GM18508 (cell line): ENCODE measurements at regions not wholly inside any gene's neighbourhood (a gene's known extent, or its start where the extent isn't known, plus 50 kb on each side); places are given as distances from the start of the nearest gene placed in this dataset.

Experiments used
- ATAC-seq: cut with Tn5 transposase; IDR thresholded peaks from one replicate; pipeline ENCODE4 v1.9.1; 2021; ENCODE audit warnings: moderate number of reproducible peaks; ENCODE audit not compliant: insufficient read depth, unreplicated experiment

DNA sequence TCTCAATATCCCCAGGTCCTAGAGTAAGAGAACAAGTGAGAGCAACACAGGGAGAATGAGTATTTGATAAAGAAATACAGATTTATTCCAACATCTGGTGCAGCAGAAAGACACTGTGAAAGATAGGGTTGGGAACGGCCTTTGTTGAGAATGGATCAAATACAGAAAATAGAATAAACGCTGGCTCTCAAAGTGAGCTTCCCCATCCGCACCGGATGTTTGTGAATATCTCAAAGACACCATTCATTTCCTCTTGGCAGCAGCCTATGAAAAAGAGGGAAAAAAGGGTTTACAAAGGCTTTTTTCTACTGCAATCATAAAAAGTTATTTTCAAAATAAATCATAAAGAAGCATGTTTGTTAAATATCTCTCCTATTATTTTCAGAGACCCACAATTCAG is 279.3 kb downstream of the CASP12 start:
- ATAC-seq, result no peak

- no peak for ATAC-seq
Observed at GRCh38 chr11:104614961-104615360, 283.3 kb downstream of the CASP12 start.

DNA sequence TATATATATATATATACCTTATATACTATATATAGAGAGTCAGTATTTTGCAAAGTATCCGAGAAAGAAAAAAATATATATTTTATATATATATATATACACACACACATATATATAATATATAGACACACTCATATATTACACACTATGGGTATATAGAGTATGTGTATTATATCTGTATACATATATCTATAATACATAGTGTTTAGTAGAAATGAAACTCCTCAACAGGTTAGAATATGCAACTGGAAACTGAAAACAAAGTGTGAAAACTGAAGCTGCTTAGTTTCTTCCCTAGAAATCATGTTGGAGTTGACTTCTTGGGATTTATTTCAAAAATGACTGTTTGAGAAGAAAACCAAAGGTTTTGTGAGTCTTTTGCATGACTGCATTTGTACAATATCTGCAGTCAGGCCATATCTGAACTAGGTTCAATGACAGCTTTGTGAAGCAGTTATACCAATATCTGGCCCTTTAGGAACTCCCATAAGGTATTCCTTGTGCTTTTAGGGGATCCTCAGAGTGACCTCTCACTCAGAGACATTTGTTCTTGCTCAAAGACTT is 284.1 kb downstream of the CASP12 start:
- no peak for ATAC-seq

GRCh38 chr11:104610635-104611034 is 287.6 kb downstream of the CASP12 start:
- no peak for ATAC-seq

- no peak for ATAC-seq
Observed at GRCh38 chr11:104609311-104610085, 288.8 kb downstream of the CASP12 start.

GRCh38 chr11:104602643-104603042 is 295.6 kb downstream of the CASP12 start:
- ATAC-seq, result no peak

GRCh38 chr11:104594228-104594958 is 303.9 kb downstream of the CASP12 start:
- ATAC-seq, result no peak

GRCh38 chr11:104588970-104589369 is 309.3 kb downstream of the CASP12 start:
- no peak for ATAC-seq

GRCh38 chr11:104588446-104588845 is 309.8 kb downstream of the CASP12 start:
- ATAC-seq, result no peak

DNA sequence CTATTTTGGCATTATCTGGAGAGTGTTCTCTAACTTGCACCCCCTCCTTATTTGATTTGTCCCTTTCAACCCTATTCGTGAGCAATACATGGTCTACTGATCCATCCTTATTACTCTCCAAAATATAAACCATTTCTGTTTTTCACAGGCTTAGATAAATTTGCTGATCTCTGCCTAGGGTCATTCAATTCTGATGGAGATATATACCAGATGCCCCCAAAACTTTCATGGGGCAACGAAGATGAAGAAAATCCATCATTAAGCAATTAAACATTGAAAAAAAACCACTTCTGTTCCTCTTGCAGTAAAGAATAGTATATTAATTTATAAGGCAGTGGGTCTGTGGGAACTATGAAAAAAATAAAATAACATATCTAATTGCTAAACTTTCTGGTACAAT is 313.4 kb downstream of the CASP12 start:
- no peak for ATAC-seq

- ATAC-seq, result no peak
Observed at GRCh38 chr11:104583857-104584256, 314.4 kb downstream of the CASP12 start.

DNA sequence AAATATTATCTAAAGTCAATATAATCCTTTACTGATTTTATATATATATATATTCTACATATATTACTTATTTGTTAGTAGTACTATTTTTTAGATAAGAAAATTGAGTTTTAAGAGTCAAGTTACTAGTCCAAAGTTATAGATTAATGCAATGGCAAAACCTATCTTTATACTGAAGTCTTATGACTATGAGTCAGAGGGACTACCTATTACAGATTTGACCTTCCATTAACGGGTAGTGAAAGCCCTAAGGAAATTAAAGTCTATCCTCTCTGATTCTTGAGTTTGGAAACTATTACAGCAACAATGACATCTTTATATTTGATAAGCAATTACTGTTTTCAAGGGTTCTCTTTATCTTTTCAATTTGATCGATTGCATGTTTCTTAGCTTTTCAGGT is 315.8 kb downstream of the CASP12 start:
- ATAC-seq, result no peak

- no peak for ATAC-seq
Observed at GRCh38 chr11:104581246-104581980, 316.8 kb downstream of the CASP12 start.

DNA sequence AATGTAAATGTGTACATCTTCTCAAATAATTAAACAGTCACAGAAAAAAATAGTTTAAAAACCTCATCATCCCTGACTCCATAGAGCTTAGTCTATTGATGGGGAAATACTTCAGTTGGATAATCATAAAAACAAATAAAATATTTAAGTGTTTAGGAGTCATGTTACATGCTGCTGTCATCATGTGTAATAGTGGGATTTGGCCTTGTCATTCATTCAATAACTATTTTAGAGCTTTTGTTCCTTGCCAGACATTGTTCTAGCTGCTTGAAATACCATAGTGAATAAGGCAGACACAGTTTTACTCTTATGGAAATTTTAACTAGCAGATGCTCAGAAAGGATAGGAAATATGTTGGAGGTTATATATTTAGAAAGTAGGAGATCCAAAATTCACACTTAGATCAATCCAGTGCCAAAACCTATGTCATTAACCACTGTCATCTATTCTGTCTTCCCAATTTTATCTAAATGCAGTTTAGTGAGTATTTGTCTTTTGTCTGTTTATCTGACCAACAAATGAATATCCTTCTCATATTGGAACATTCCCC is 324.7 kb downstream of the CASP12 start:
- ATAC-seq, result no peak

DNA sequence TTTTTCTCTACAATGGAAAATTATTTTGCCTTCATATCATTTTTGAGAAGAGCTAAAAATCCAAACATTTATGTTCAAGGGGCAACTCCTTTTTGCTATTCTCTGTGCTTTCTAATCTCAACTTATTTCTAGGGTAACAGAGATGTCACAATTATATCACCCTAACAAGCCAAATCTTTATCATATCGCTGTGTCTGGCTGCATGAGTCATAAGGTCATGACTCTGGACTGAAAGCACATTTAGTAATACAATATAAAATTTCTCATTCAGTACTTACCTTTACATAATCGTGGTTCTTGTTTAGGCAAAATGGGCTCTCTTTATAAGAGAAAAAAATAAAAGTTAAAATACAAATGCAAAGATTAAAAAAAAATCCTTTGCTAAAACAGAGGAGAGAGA is 326.0 kb downstream of the CASP12 start:
- ATAC-seq, result no peak

DNA sequence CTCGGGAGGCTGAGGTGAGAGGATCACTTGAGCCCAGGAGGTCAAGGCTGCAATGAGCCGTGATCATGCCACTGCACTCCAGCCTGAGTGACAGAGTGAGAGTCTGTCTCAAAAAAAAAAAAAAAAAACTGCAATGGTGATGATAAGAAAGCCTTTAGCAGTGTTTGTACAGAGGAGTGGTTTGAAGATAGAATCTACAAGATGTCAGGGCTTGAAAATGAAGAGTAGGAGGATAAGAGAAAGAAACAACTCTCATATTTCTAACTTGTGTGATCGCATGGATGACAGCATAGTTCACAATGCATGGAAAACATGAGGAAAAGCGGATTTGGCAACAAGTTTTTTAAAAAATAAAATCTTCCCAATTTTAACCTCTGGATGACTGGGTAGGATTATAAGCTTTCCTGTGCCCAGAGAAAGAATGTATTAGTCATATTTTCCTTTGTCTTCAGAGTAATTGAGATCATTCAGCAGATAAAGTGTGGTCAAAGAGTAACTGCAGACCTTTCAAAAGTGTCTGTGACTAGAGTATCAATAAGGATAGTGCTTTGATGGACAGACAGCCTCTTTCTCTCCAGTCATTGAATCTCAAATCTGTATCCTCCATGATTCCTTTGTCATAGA is 328.1 kb downstream of the CASP12 start:
- no peak for ATAC-seq

DNA sequence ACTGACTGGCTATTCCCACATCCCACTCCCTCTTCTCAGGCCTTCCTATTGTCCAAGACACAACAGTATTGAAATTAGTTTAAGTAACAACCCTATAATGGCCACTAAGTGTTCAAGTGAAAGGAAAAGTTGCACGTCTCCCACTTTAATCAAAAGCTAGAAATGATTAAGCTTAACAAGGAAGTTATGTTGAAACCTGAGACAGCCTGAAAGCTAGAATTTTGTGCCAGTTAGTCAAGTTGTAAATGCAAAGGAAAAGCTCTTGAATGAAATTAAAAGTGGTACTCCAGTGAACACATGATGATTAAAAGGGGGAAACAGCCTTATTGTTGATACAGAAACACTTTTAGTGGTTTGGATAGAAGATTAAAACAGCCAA is 332.7 kb downstream of the CASP12 start:
- no peak for ATAC-seq

- no peak for ATAC-seq
Observed at GRCh38 chr11:104564921-104565582, 333.2 kb downstream of the CASP12 start.

DNA sequence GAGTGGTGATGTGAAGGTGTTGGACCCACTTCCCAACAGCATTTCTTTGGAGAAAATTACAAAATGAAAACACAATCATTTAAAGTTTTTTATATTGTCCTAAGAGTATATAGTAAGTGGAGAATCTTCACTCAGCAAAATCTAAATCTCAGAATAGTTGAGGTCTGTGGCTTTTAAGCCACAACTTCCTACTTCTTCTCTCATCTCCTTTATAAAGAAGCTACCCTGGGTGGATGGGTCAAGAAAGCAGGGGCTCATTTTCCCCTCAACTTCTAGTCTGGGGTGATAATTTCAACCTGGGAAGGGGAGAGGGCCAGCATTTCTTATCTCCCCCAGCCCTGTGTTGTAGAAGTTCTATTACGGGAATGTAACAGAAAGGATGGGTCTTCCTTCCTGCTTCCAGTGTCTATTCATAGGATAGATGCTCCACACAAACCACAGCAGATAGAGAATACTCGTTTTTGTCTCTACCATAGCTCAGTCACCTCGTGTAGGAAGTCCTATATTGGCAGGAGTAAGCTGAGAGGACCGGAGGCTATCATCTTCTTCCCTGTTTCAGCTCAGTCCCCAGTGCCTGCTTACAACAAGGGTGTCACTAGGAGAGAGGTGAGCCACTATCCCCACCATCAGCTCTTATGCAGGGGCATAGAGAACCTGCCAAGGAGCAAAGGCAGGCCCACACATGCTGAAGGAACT is 341.5 kb downstream of the CASP12 start:
- no peak for ATAC-seq
